CD14-positive monocyte (primary cell): ENCODE measurements at regions not wholly inside any gene's neighbourhood (a gene's known extent, or its start where the extent isn't known, plus 50 kb on each side); places are given as distances from the start of the nearest gene placed in this dataset.

Source experiments
- DNase-seq, 3 donors: peaks; one replicate each; pipeline ENCODE4 v3.0.0-alpha.2; 2011 to 2022
- H2AFZ ChIP-seq: 2 replicates; pipeline ENCODE4 v1.6.0; 2012; ENCODE audit warnings: mild to moderate bottlenecking, low read depth, low read length, inconsistent platforms; ENCODE audit not compliant: insufficient read depth, poor library complexity, severe bottlenecking
- H3K27ac ChIP-seq, 2 donors: 1 replicate in 1 of 2; 2 replicates in 1 of 2; pipeline ENCODE4 v1.5.1; 2012 to 2013; ENCODE audit warnings: low read length in 2 of 2, control low read depth in 1 of 2, inconsistent platforms in 1 of 2, low read depth in 1 of 2, mild to moderate bottlenecking in 1 of 2
- H3K27me3 ChIP-seq, 2 donors: one replicate each; pipeline versions ENCODE4 v1.6.0 to v1.6.1; 2011 to 2013; ENCODE audit warnings: low read length in 2 of 2; ENCODE audit not compliant: control insufficient read depth in 2 of 2, insufficient read depth in 2 of 2
- H3K36me3 ChIP-seq, 2 donors: replicated peaks in 1 of 2; 1 replicate in 1 of 2; 2 replicates in 1 of 2; pipeline versions ENCODE4 v1.5.1 to v1.6.1; 2012 to 2013; ENCODE audit warnings: low read length in 2 of 2, control low read depth in 1 of 2, inconsistent platforms in 1 of 2, mild to moderate bottlenecking in 1 of 2; ENCODE audit not compliant: insufficient read depth in 2 of 2, control insufficient read depth in 1 of 2
- H3K4me1 ChIP-seq, 2 donors: 1 replicate in 1 of 2; 2 replicates in 1 of 2; pipeline versions ENCODE4 v1.5.1 to v1.6.1; 2012 to 2013; ENCODE audit warnings: low read length in 2 of 2, control low read depth in 1 of 2, inconsistent platforms in 1 of 2, mild to moderate bottlenecking in 1 of 2, moderate library complexity in 1 of 2; ENCODE audit not compliant: insufficient read depth in 2 of 2, control insufficient read depth in 1 of 2
- H3K4me2 ChIP-seq: replicated peaks from 2 replicates; pipeline ENCODE3; 2012; ENCODE audit warnings: low read length, moderate library complexity, mild to moderate bottlenecking; ENCODE audit not compliant: poor library complexity, severe bottlenecking; ENCODE audit errors: extremely low read depth
- H3K4me3 ChIP-seq, 3 experiments: fragments of 200-600 bp in 1 of 3; sonication (generic) in 1 of 3; replicated peaks in 1 of 3; 1 replicate in 2 of 3; 2 replicates in 1 of 3; pipeline ENCODE4 v1.5.1; 2011 to 2013; ENCODE audit warnings: low read length in 3 of 3, mild to moderate bottlenecking in 3 of 3, control low read depth in 2 of 3, low read depth in 2 of 3, inconsistent platforms in 1 of 3, moderate library complexity in 1 of 3
- H3K79me2 ChIP-seq: 2 replicates; pipeline ENCODE4 v1.6.0; 2012; ENCODE audit warnings: mild to moderate bottlenecking, control low read depth, inconsistent platforms, low read length, moderate library complexity; ENCODE audit not compliant: insufficient read depth
- H3K9ac ChIP-seq: 2 replicates; pipeline ENCODE4 v1.6.0; 2017; ENCODE audit warnings: low read length, mild to moderate bottlenecking; ENCODE audit not compliant: insufficient read depth, poor library complexity, severe bottlenecking
- H3K9me3 ChIP-seq, 2 donors: replicated peaks in 1 of 2; 1 replicate in 1 of 2; 2 replicates in 1 of 2; pipeline versions ENCODE4 v1.5.1 to v1.6.1; 2012 to 2013; ENCODE audit warnings: low read length in 2 of 2, control low read depth in 1 of 2; ENCODE audit not compliant: control insufficient read depth in 1 of 2, insufficient read depth in 1 of 2
- H4K20me1 ChIP-seq: 2 replicates; pipeline ENCODE4 v1.6.0; 2012; ENCODE audit warnings: mild to moderate bottlenecking, low read length, control low read depth, moderate library complexity; ENCODE audit not compliant: insufficient read depth
- H3K27ac Mint-ChIP-seq, 7 donors: one replicate each; pipeline ENCODE4 v1.8.0; 2020; ENCODE audit warnings: mild to moderate bottlenecking in 7 of 7, mixed read lengths in 7 of 7, moderate library complexity in 6 of 7, inconsistent platforms in 2 of 7
- H3K27me3 Mint-ChIP-seq, 3 donors: one replicate each; pipeline ENCODE4 v1.8.0; 2021 to 2022; ENCODE audit warnings: low read depth in 3 of 3, mild to moderate bottlenecking in 3 of 3, mixed read lengths in 3 of 3, moderate library complexity in 3 of 3, inconsistent platforms in 1 of 3
- H3K36me3 Mint-ChIP-seq, 2 donors: one replicate each; pipeline ENCODE4 v1.8.0; 2020; ENCODE audit warnings: mixed read lengths in 2 of 2, inconsistent platforms in 1 of 2, mild to moderate bottlenecking in 1 of 2
- H3K4me1 Mint-ChIP-seq: one replicate; pipeline ENCODE4 v1.8.0; 2020; ENCODE audit warnings: mild to moderate bottlenecking, mixed read lengths
- H3K4me3 Mint-ChIP-seq, 2 donors: one replicate each; pipeline ENCODE4 v1.8.0; 2020; ENCODE audit warnings: mild to moderate bottlenecking in 2 of 2, mixed read lengths in 2 of 2, moderate library complexity in 1 of 2
- H3K9me3 Mint-ChIP-seq, 7 donors: one replicate each; pipeline ENCODE4 v1.8.0; 2020 to 2022; ENCODE audit warnings: mixed read lengths in 7 of 7, mild to moderate bottlenecking in 6 of 7, moderate library complexity in 6 of 7, inconsistent platforms in 2 of 7
- CTCF ChIP-seq: fragments of 200-600 bp; IDR thresholded peaks from one replicate; pipeline ENCODE4 v1.8.0; 2022; ENCODE audit warnings: antibody characterized with exemption, mild to moderate bottlenecking
- WGBS: methylation state at CpG from one replicate; pipeline ENCODE4 v1.1.5; 2013; ENCODE audit warnings: missing lambda C conversion rate; ENCODE audit not compliant: insufficient coverage; 5-methylcytosine and 5-hydroxymethylcytosine counted together
- intact Hi-C, 2 donors: fragments of 100-400 bp; cut with micrococcal nuclease; formaldehyde crosslinking; loops; one replicate each; pipeline versions ENCODE4 v1.15.0 to v1.15.1; 2023

GRCh38 chr18:59834267-59834666 is 65.5 kb upstream of the PMAIP1 start:
- Histone ChIP-seq H3K4me1 (peaks cover 0 to 2% of the 10 kb centered on the region in 2 donors), H3K27ac (no peak overlapping the region), H3K79me2 (no peaks in the 10 kb centered on the region), H3K27me3 (no peaks in the 10 kb centered on the region), H3K36me3 (no peaks in the 10 kb centered on the region), H2AFZ (no peak overlapping the region), H4K20me1 (no peaks in the 10 kb centered on the region), H3K4me3 (no peak overlapping the region), H3K4me2 (no peak overlapping the region), H3K9me3 (no peaks in the 10 kb centered on the region), H3K9ac (no peak overlapping the region)
- intact Hi-C loops = loop anchor here (10.0 kb wide), 2 partner anchors 141 to 711 kb away; no protein-coding TSS in a partner anchor
- peaks cover 1 to 5% (median 4%) of the 10 kb centered on the region in 3 donors for H3K27me3 Mint-ChIP-seq
- no peak for DNase-seq
- H3K9me3 Mint-ChIP-seq = no peaks in the 10 kb centered on the region
- peaks cover 3% of the 10 kb centered on the region for H3K4me1 Mint-ChIP-seq
- TF ChIP-seq CTCF = no peak
- no peaks in the 10 kb centered on the region for H3K36me3 Mint-ChIP-seq
- H3K4me3 Mint-ChIP-seq = no peak overlapping the region
- H3K27ac Mint-ChIP-seq = no peak overlapping the region
- no CpG with 5 or more reads among the region's 3 CpGs for WGBS

GRCh38 chr18:59833785-59834184 is 66.0 kb upstream of the PMAIP1 start:
- intact Hi-C loops = loop anchor here (10.0 kb wide), 2 partner anchors 141 to 711 kb away; no protein-coding TSS in a partner anchor
- H4K20me1 ChIP-seq = no peaks in the 10 kb centered on the region
- Mint-ChIP-seq H3K4me1 (peaks cover 3% of the 10 kb centered on the region), H3K9me3 (no peaks in the 10 kb centered on the region), H3K27me3 (peaks cover 4 to 8% (median 4%) of the 10 kb centered on the region in 3 donors), H3K36me3 (no peaks in the 10 kb centered on the region), H3K27ac (no peak overlapping the region), H3K4me3 (no peak overlapping the region)
- 100% methylated on average over 1 of the region's 3 CpGs for WGBS
- H3K79me2 ChIP-seq = no peaks in the 10 kb centered on the region
- no peak for DNase-seq
- H2AFZ ChIP-seq = no peak overlapping the region
- H3K27me3 ChIP-seq = no peaks in the 10 kb centered on the region
- no peak overlapping the region for H3K4me2 ChIP-seq
- no peaks in the 10 kb centered on the region for H3K9me3 ChIP-seq
- peaks cover 0 to 2% of the 10 kb centered on the region in 2 donors for H3K4me1 ChIP-seq
- TF ChIP-seq CTCF = no peak
- no peak overlapping the region for H3K4me3 ChIP-seq
- no peaks in the 10 kb centered on the region for H3K36me3 ChIP-seq
- H3K27ac ChIP-seq = no peak overlapping the region
- no peak overlapping the region for H3K9ac ChIP-seq
